Ovary (tissue), 7 donors: ENCODE measurements at regions not wholly inside any gene's neighbourhood (a gene's known extent, or its start where the extent isn't known, plus 50 kb on each side); places are given as distances from the start of the nearest gene placed in this dataset.

Experiments
- DNase-seq, 5 donors: peaks; one replicate each; pipeline ENCODE4 v3.0.0-alpha.2; 2019 to 2020
- H3K27ac ChIP-seq, 2 donors: fragments of 200-600 bp; one replicate each; pipeline versions ENCODE4 v1.5.1 to v1.8.0; 2019 to 2022
- H3K27me3 ChIP-seq: fragments of 200-600 bp; one replicate; pipeline ENCODE4 v1.8.0; 2022
- H3K36me3 ChIP-seq: fragments of 200-600 bp; sonication (generic); one replicate; pipeline ENCODE4 v1.5.1; 2019
- H3K4me1 ChIP-seq: one replicate; pipeline ENCODE4 v1.8.1; 2013; ENCODE audit warnings: mild to moderate bottlenecking, moderate library complexity; ENCODE audit not compliant: insufficient read depth
- H3K4me3 ChIP-seq: fragments of 200-600 bp; sonication (generic); one replicate; pipeline ENCODE4 v1.5.1; 2017
- H3K9me3 ChIP-seq, 2 donors: fragments of 200-600 bp in 1 of 2; sonication (generic) in 1 of 2; one replicate each; pipeline versions ENCODE4 v1.5.1 to v1.8.1; 2013 to 2019; ENCODE audit warnings: mild to moderate bottlenecking in 1 of 2, moderate library complexity in 1 of 2
- EP300 ChIP-seq: sonication (generic); formaldehyde crosslinking; IDR thresholded peaks from one replicate; pipeline ENCODE4 v1.6.1; 2017; ENCODE audit warnings: antibody characterized with exemption
- POLR2A ChIP-seq: fragments of 450-650 bp; IDR thresholded peaks from one replicate; pipeline ENCODE4 v1.6.1; 2017; ENCODE audit warnings: antibody characterized with exemption, mild to moderate bottlenecking, moderate library complexity
- WGBS, 3 donors: extraction: QIAGEN DNeasy Blood & Tissue Kit in 1 of 3; methylation state at CpG; one replicate each; pipeline versions ENCODE4 v1.1.5 to v1.1.7; 2013 to 2017; 5-methylcytosine and 5-hydroxymethylcytosine counted together
- intact Hi-C, 4 donors: fragments of 100-400 bp; cut with DNase I; formaldehyde crosslinking; loops; one replicate each; pipeline versions ENCODE4 v1.11.0 to v1.15.1; 2022 to 2023
- TF ChIP-seq, protein P1 (sequence below), 3 donors: fragments of 450-650 bp in 2 of 3; fragments of 200-600 bp in 1 of 3; IDR thresholded peaks; one replicate each; pipeline versions ENCODE4 v1.5.1 to v1.8.0; 2016 to 2022; ENCODE audit warnings: antibody characterized with exemption in 3 of 3, mild to moderate bottlenecking in 1 of 3
- donor health status: DM: no; HTN: no; CAD: no; lungs with moderate emphysema.
- donor health status: DM: no; HTN: no; CAD: no.
- donor health status: Bipolar disorder and iron deficiency.
- donor health status: DM: no; HTN: no; CAD: no.
- donor health status: DM: yes; HTN: yes; CAD: no.

DNA sequence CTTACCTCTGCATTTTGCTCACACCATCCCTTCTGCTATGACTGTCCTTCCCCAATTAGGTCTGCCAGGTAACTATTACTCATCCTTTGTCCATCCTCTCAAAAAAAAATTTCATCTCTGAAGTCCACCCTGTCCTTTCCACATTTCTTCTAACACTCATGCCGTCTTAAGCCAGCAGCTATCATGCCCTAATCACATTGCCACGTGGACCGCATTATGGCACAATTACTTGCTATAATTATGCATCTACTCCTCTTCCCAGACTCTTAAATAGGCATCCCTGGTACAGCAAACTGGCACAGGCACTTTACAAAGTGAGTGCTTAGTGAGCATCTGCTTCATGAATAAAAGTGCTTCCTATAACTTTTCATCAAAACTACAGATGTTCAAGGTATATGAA, 295.4 kb upstream of the ESRRG start:
- Histone ChIP-seq H3K36me3 (no peaks in the 10 kb centered on the region), H3K27ac (no peak overlapping the region), H3K4me1 (no peaks in the 10 kb centered on the region), H3K9me3 (no peaks in the 10 kb centered on the region), H3K27me3 (no peaks in the 10 kb centered on the region), H3K4me3 (no peak overlapping the region)
- TF ChIP-seq, protein P1, sequence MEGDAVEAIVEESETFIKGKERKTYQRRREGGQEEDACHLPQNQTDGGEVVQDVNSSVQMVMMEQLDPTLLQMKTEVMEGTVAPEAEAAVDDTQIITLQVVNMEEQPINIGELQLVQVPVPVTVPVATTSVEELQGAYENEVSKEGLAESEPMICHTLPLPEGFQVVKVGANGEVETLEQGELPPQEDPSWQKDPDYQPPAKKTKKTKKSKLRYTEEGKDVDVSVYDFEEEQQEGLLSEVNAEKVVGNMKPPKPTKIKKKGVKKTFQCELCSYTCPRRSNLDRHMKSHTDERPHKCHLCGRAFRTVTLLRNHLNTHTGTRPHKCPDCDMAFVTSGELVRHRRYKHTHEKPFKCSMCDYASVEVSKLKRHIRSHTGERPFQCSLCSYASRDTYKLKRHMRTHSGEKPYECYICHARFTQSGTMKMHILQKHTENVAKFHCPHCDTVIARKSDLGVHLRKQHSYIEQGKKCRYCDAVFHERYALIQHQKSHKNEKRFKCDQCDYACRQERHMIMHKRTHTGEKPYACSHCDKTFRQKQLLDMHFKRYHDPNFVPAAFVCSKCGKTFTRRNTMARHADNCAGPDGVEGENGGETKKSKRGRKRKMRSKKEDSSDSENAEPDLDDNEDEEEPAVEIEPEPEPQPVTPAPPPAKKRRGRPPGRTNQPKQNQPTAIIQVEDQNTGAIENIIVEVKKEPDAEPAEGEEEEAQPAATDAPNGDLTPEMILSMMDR (IDR thresholded peaks at IDR 0.05), result no peak
- TF ChIP-seq POLR2A (no peak), EP300 (no peak)
- 74 to 78% (median 76%) methylated on average over 3 of the region's 3 CpGs for WGBS, 3 donors
- no peak for DNase-seq
- intact Hi-C loops, result no loop called here

DNA sequence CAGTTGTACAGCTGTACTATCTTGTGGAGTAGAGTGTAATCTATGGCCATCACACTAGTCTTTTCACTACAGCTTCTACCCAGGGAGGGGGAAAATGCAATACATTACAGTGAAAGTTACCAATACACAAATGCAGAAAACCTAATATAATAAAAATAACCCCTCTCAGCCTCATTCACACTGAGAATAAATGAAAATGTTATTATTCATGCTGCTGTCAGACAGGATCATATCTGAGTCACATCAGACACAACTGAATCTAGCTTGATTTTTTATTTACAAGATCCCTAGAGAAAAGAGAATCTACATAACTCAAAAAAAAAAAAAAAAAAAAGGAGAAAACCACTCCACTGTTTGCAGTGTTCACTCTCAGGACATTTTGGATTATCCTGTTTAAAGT, 293.9 kb upstream of the ESRRG start:
- Histone ChIP-seq H3K27ac (no peak overlapping the region), H3K36me3 (no peaks in the 10 kb centered on the region), H3K9me3 (no peaks in the 10 kb centered on the region), H3K4me1 (no peaks in the 10 kb centered on the region), H3K27me3 (no peaks in the 10 kb centered on the region), H3K4me3 (no peak overlapping the region)
- no peak for DNase-seq
- intact Hi-C loops, result no loop called here
- no peak for TF ChIP-seq POLR2A
- no peak for TF ChIP-seq EP300

DNA sequence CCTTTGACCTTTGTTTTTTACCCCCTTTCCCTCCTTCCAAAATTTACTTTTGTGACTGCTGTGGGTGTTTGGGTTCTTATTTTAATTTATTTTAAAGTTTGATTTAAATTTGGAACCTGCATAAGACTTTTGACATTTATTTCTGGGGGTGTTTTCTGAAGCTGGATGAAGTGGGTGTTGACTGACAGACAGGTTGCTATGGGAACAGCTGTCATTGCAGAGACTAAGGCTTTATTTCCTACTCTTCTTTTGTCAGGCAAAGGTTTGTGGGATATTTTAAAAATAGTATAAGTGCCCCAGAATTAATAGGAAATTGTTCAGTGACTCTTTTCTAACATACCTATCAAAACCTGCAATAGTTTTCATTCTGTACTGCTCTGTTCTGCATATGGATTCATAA, 290.8 kb upstream of the ESRRG start:
- TF ChIP-seq POLR2A (no peak), EP300 (no peak)
- TF ChIP-seq, protein P1 (IDR thresholded peaks at IDR 0.05), result no peak
- Histone ChIP-seq H3K9me3 (no peaks in the 10 kb centered on the region), H3K27me3 (no peaks in the 10 kb centered on the region), H3K36me3 (no peaks in the 10 kb centered on the region), H3K4me3 (no peak overlapping the region), H3K27ac (no peak overlapping the region), H3K4me1 (no peaks in the 10 kb centered on the region)
- intact Hi-C loops, result no loop called here
- no peak for DNase-seq

DNA sequence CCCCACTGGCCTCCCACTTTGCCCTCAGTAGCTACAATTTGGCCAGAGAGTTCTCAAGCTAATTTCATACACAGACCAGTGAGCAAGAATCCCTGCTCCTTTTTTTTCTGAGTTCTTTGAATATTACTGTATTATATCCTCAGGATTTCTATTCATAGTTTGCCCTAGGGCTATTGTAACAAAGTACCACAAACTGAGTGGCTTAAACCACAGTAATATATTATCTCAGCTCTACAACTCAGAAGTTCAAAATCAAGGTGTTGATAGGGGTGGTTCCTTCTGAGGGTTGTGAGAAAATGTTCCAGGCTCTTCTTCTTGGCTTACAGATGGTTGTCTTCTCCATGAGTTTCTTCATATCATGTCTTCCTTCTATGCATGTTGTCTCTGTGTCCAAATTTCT, 289.4 kb upstream of the ESRRG start:
- Histone ChIP-seq H3K9me3 (no peaks in the 10 kb centered on the region), H3K4me1 (no peaks in the 10 kb centered on the region), H3K4me3 (no peak overlapping the region), H3K36me3 (no peaks in the 10 kb centered on the region), H3K27ac (no peak overlapping the region), H3K27me3 (no peaks in the 10 kb centered on the region)
- intact Hi-C loops, result no loop called here
- DNase-seq, result no peak
- no peak for TF ChIP-seq POLR2A
- TF ChIP-seq EP300, result no peak
- TF ChIP-seq, protein P1 (IDR thresholded peaks at IDR 0.05), result no peak

DNA sequence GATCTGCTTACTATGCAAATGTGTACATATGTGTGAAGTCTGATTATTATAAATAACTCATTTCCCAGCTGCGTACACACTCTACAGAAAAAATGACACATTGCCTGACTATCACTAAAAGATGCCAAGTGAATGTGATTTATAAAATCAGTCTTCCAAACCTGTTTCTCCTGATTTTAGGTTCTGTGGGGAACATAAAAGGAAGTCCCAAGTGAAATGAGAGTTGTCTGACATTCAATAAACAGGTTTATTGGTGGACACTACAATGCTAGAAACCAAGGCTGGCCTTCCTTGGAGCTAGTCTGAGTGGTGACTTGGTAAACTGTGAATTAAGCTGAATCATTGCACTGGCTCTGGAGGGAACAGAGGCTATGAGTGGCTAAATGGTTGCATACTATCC, 287.9 kb upstream of the ESRRG start:
- no peak for TF ChIP-seq EP300
- no peak for TF ChIP-seq POLR2A
- TF ChIP-seq, protein P1 (IDR thresholded peaks at IDR 0.05), result no peak
- 90 to 94% (median 93%) methylated on average over 1 of the region's 1 CpG for WGBS, 3 donors
- no peak overlapping the region for H3K27ac ChIP-seq
- DNase-seq, result no peak
- no peaks in the 10 kb centered on the region for H3K36me3 ChIP-seq
- H3K4me3 ChIP-seq, result no peak overlapping the region
- no peaks in the 10 kb centered on the region for H3K9me3 ChIP-seq
- intact Hi-C loops, result no loop called here
- no peaks in the 10 kb centered on the region for H3K4me1 ChIP-seq
- H3K27me3 ChIP-seq, result no peaks in the 10 kb centered on the region
